Left forelimb (tissue), 1 donor: ENCODE measurements at regions not wholly inside any gene's neighbourhood (a gene's known extent, or its start where the extent isn't known, plus 50 kb on each side); places are given as distances from the start of the nearest gene placed in this dataset.

Experiments
- DNase-seq: peaks from one replicate; pipeline ENCODE4 v3.0.0-alpha.2; 2018; ENCODE audit warnings: low spot score

DNA sequence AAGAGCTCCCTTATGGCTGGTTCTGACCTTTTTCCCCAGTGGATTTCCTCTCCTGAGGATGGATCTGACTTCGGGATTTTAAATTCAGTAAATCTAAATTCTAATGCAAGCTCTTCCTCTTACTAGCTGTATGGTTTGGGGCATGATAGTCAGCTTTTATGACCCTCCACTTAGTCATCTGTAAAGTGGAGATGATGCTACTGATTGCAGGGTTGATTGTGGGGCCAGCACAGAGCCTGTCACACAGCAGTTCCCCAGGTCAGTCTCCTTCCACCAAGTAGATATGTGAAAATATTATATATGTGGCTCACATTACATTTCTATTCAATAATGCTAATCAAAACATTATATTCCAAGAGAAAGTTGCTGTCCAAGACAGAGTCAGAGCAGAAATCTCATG is 141.3 kb upstream of the UBE2E1 start:
- DNase-seq, result no peak

DNA sequence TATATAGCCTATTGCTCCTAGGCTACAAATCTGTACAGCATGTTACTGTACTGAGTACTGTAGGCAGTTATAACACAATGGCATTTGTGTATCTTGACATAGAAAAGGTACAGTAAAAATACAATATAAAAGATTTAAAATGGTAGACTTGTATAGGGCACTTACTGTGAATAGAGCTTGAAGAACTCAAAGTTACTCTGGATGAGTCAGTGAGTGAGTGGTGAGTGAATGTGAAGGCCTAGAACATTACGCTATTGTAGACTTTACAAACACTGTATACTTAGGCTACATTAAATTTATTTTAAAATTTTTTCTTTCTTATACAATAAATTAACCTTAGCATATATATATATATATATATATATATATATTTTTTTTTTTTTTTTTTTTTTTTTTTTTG is 140.0 kb upstream of the UBE2E1 start:
- DNase-seq, result no peak

- DNase-seq, result no peak
Observed at GRCh38 chr3:23666818-23667217, 138.9 kb upstream of the UBE2E1 start.

DNA sequence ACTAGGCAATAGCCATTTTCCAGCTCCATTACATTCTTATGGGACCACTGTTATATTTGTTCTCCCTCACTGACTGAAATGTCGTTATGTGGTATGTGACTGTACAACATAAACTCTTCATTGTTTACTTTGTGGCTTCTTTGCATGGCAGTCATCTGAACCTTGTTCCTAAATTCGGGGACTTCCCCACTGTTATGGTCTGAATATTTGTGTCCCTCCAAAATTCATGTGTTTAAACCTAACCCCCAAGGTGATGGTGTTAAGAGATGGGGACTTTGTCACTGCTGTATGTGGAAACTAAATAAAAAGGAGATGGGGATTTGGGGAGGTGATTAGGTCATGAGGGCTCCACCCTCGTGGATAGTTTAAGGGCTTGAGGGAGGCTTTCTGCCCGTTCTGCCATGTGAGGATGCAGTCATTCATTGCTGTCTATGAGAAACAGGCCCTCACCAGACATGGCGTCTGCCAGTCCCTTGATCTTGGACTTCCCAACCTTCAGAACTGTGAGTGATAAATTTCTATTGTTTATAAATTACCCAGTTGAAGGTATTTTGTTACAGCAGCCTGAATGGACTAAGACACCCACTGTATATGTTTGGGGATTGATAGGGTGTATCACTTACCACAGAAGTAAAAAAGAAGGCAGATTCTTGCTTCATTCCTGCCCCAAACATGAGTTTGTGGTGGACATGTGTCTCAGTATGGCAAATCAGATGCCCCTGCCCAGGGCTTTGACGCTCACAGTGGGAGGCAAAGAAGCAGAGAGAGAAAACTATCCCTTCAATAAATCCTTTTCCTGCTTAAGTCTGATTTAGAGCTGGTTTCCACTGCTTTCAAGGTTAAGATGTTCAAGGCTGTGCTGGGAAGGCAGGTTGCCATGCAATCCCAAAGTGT is 138.0 kb upstream of the UBE2E1 start:
- no peak for DNase-seq

DNA sequence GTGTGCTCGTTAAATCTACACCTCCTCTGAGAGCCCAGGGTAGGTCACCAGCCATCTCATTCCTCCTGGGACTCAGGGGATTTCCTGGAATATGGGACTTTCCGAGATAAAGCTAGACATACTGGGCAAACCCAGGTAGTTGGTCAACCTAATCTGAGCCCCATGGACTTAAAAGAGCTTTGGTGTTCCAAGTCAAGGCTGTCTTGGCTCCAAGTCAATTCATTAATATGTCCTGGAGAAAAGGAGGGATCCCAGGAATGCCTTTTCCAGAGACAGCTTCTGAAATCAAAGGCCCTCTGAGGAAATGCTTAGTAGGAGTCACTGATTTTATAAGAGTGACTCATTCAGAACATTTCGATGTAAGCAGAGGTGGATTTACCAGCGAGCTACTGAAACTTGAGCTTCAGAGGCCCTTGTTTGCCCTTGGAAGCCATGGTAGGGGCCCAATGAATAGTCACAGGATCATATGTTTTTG is 137.3 kb upstream of the UBE2E1 start:
- no peak for DNase-seq

GRCh38 chr3:23669541-23670255 is 136.1 kb upstream of the UBE2E1 start:
- DNase-seq, result no peak

DNA sequence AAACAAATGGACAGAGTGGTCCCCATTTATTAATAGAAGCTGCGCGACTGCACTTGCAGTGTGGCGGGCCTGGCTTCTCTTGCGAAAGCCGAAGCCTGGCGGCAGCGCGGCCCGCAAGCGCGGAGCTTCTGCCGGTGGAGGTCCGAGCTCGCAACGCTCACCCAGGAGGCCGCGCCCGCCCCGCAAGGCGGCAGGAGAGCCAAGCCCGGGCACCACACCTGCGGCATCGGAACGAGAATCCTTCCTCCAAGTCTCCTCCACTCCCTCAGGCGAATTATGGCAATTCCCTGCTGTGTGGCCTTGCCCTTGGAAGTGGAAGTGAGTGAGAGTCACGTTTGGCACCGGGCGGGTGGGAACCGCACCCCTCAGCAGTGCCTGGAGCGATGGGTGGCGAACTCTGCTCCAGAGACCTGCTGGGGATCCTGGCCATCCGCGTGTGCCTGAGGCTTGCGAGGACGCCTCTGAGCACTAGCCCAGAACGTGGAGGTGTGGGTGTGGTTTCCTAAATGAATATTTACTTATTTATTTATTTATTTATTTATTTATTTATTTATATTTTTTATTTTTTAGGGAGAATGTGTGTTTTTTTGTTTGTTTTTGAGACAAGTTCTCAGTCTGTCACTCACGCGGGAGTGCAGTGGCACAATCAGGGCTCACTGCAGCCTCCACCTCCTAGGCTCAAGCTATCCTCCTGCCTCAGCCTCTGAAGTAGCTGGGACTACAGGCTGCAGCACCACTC is 133.7 kb upstream of the UBE2E1 start:
- no peak for DNase-seq

- DNase-seq, result no peak
Observed at GRCh38 chr3:23672628-23673027, 133.1 kb upstream of the UBE2E1 start.

DNA sequence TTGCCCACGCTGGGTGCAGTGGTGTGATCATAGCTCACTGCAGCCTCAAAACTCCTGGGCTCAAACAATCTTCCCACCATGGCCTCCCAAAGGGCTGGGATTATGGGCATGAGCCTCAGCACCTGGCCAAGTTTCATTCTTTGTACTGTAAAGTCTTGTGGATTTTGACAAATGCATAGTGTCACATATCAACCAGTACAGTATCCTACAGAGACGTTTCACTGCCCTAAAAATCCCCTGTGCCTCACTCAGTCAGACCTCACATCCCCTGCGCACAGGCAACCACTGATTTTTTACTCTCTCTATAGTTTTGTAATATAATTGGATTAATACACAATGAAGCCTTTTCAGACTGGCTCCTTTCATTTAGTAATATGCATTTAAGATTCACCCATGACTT is 130.7 kb upstream of the UBE2E1 start:
- no peak for DNase-seq

- no peak for DNase-seq
Observed at GRCh38 chr3:23676093-23676492, 129.7 kb upstream of the UBE2E1 start.

- DNase-seq, result no peak
Observed at GRCh38 chr3:23682646-23683045, 123.1 kb upstream of the UBE2E1 start.

DNA sequence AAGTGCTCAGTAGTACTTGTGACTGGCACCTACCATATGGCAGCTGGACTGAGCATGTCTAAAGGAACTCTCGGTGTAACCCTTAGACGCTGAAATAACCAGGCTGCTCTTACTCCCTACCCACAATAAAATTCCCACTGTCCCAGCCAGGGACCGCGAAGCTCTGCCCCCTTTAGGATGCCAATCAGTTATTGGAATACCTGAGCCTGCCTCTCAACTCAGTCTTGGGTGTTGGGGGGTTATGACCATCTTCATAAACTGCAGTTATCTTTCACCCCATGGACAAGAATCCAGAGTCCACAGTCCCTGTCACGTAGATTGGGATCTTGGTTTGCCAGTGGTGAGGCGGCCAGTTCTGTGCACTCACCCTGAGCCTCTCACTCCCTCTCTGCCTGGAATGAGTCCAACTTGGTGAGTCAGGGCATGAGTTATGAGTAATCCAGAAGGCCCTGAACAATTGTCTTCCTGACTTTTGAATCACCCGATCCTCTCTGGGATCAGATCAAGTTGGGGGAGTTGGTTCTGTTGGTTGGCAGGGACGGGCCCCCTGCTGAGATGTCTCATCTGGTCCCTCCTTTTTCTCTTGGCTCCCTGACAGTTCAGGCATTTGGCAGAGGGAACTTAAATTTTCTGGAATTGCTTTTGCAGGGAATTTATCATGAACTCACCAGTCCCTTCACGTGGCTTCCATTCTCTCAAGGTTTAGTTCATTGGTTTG is 120.1 kb upstream of the UBE2E1 start:
- peak; percentile 71 for DNase-seq

DNA sequence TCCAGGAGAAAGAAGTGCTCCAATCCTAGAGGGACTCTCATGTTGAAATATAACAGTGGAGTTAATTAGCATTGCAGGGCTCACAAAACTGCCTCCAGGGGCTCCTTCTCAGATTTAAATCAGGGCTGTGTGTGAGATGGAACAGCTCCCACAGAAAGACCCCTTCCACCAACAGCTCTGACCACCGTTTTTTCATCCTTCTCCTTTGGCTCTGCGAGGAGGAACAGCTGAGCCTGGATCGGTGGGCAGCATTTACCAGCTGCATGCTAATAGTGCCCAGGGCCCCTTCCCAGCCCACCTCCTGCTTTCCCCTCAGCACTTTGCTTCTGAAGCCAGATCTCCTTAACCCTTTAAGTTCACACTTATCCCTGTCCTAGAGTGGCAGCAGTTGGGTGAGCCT is 119.2 kb upstream of the UBE2E1 start:
- no peak for DNase-seq

- no peak for DNase-seq
Observed at GRCh38 chr3:23691357-23691895, 114.3 kb upstream of the UBE2E1 start.

- no peak for DNase-seq
Observed at GRCh38 chr3:23696842-23697241, 108.9 kb upstream of the UBE2E1 start.

- no peak for DNase-seq
Observed at GRCh38 chr3:23697416-23697815, 108.3 kb upstream of the UBE2E1 start.

- no peak for DNase-seq
Observed at GRCh38 chr3:23698652-23699313, 107.0 kb upstream of the UBE2E1 start.

DNA sequence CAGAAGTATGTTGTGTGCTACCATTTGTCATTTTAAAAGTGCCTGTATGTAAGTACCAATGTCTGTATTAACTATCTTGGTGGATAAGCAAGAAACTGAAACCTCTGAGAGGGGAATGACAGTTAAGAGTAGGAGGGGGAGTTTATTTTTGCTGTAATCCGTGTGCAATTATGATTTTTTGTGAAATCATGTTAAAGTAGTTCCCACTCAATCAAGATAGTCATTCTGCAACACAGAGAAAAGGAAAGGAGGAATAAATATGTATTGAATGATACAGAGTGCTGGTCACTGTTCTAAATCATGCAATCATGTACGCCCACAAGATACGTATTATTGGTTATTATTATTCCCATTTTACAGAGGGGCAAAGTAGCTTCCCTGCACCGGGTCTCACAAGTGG is 105.1 kb upstream of the UBE2E1 start:
- no peak for DNase-seq

DNA sequence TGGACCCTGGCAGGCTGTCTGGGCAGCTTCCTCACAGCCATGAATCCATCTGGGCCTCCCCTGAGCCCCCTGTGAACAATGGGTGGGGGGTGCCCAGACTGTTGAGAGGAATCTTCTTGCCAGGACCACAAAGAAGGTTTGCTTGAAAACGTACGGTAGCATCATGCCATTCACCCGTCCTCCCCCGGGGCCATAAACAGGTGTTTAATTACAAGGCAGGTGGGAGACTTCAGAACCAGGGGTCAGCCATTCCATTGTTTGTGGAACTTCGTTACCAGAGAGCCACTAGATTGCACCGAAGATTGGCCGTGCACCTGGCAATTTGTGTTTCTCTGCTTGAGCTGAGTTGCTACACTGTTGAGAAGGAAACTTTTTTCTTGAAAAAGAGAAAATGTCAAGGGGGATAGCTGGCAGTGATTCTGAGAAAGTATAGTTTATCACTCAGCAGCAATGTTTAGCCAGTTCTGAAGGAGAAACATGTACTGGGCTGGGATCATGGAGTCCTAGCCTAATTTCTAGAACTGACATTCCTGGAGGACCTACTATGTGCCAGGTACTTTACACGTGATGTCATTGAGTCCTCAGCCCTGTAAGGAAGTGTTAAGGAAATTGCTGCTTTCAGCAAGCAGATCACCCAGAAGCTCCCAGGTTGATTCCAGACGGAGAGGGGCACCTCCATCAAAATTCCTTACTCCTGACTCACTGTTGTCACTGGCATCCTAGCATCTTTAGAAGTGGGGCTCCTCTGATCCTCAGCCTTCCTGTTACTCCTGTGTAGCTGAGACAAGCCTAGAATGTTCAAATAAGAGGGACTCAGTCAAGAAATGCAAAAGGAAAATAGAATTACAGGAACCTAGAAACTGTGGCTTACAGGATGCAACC is 103.8 kb upstream of the UBE2E1 start:
- no peak for DNase-seq

DNA sequence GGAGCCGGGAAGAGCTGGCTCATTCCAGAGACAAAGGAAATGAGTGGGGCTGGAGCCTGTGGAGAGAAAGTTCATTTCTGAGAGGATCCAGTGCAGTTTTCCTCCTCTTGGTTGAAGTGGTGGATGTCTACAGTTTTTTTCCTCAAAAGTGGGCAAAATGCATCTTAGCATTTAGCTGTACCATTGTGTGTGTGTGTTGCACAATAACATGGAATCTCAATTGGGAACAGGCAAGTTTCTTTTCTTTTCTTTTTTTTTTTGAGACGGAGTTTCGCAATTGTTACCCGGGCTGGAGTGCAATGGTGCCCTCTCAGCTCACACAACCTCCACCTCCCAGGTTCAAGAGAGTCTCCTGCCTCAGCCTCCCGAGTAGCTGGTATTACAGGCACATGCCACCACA is 101.5 kb upstream of the UBE2E1 start:
- DNase-seq, result no peak
